HG02970 (cell line): ENCODE measurements at regions not wholly inside any gene's neighbourhood (a gene's known extent, or its start where the extent isn't known, plus 50 kb on each side); places are given as distances from the start of the nearest gene placed in this dataset.

Experiments used
- ATAC-seq: cut with Tn5 transposase; IDR thresholded peaks from one replicate; pipeline ENCODE4 v1.9.1; 2021; ENCODE audit warnings: mild to moderate bottlenecking, moderate library complexity, moderate number of reproducible peaks; ENCODE audit not compliant: unreplicated experiment, low FRiP score

- ATAC-seq: no peak
Observed at GRCh38 chr15:95262866-95263564, 1031.7 kb downstream of the MCTP2 start.

GRCh38 chr15:95263751-95264150, 1032.4 kb downstream of the MCTP2 start:
- ATAC-seq: no peak

GRCh38 chr15:95265419-95265997, 1034.1 kb downstream of the MCTP2 start:
- ATAC-seq: no peak

- ATAC-seq: no peak
Observed at GRCh38 chr15:95266451-95267061, 1035.2 kb downstream of the MCTP2 start.

- ATAC-seq: no peak
Observed at GRCh38 chr15:95267481-95267880, 1036.1 kb downstream of the MCTP2 start.

- ATAC-seq: no peak
Observed at GRCh38 chr15:95269242-95270183, 1038.2 kb downstream of the MCTP2 start.

GRCh38 chr15:95274101-95274500, 1042.7 kb downstream of the MCTP2 start:
- no peak for ATAC-seq

- no peak for ATAC-seq
Observed at GRCh38 chr15:95277266-95277665, 1045.9 kb downstream of the MCTP2 start.

GRCh38 chr15:95278532-95279245, 1047.3 kb downstream of the MCTP2 start:
- ATAC-seq: no peak

GRCh38 chr15:95279277-95280019, 1048.1 kb downstream of the MCTP2 start:
- no peak for ATAC-seq

- ATAC-seq: no peak
Observed at GRCh38 chr15:95280711-95281110, 1049.3 kb downstream of the MCTP2 start.

- no peak for ATAC-seq
Observed at GRCh38 chr15:95281470-95281869, 1049.0 kb upstream of the NR2F2 start.

GRCh38 chr15:95284492-95284891, 1046.0 kb upstream of the NR2F2 start:
- ATAC-seq: no peak

- no peak for ATAC-seq
Observed at GRCh38 chr15:95284933-95285421, 1045.5 kb upstream of the NR2F2 start.

- no peak for ATAC-seq
Observed at GRCh38 chr15:95286352-95286880, 1044.1 kb upstream of the NR2F2 start.

GRCh38 chr15:95287720-95288103, 1042.8 kb upstream of the NR2F2 start:
- ATAC-seq: no peak

GRCh38 chr15:95288626-95289025, 1041.9 kb upstream of the NR2F2 start:
- ATAC-seq: no peak

- ATAC-seq: no peak
Observed at GRCh38 chr15:95290176-95290974, 1040.1 kb upstream of the NR2F2 start.
